Thoracic aorta (tissue), 2 donors: ENCODE measurements at regions not wholly inside any gene's neighbourhood (a gene's known extent, or its start where the extent isn't known, plus 50 kb on each side); places are given as distances from the start of the nearest gene placed in this dataset.

Experiments
- ATAC-seq: fragments of 150-250 bp; one replicate; pipeline ENCODE4 v1.8.0; 2017; ENCODE audit warnings: low read depth; ENCODE audit not compliant: insufficient number of reproducible peaks, low FRiP score
- DNase-seq: peaks from one replicate; pipeline ENCODE4 v3.0.0-alpha.2; 2020; ENCODE audit warnings: low spot score
- H3K27ac ChIP-seq, 2 donors: fragments of 200-600 bp; sonication (generic); 1 replicate in 1 of 2; 2 replicates in 1 of 2; pipeline ENCODE4 v1.5.1; 2016; ENCODE audit warnings: mild to moderate bottlenecking in 2 of 2, moderate library complexity in 2 of 2
- H3K27me3 ChIP-seq: fragments of 200-600 bp; sonication (generic); replicated peaks from 2 replicates; pipeline ENCODE4 v1.6.0; 2016; ENCODE audit warnings: mild to moderate bottlenecking; ENCODE audit not compliant: insufficient read depth
- H3K36me3 ChIP-seq: fragments of 200-600 bp; sonication (generic); one replicate; pipeline ENCODE4 v1.5.1; 2016
- H3K4me1 ChIP-seq, 2 donors: fragments of 200-600 bp; sonication (generic); 1 replicate in 1 of 2; 2 replicates in 1 of 2; pipeline versions ENCODE4 v1.5.1 to v1.6.0; 2016; ENCODE audit warnings: low read depth in 2 of 2, mild to moderate bottlenecking in 1 of 2; ENCODE audit not compliant: control insufficient read depth in 1 of 2
- H3K4me3 ChIP-seq: fragments of 200-600 bp; sonication (generic); 2 replicates; pipeline ENCODE4 v1.5.1; 2016; ENCODE audit warnings: mild to moderate bottlenecking
- H3K9me3 ChIP-seq: fragments of 200-600 bp; sonication (generic); 2 replicates; pipeline ENCODE4 v1.5.1; 2016
- CTCF ChIP-seq: fragments of 200-600 bp; sonication (generic); IDR thresholded peaks from one replicate; pipeline ENCODE4 v1.5.1; 2019; ENCODE audit warnings: antibody characterized with exemption

- ATAC-seq (no peak), DNase-seq (no peak)
- no peak overlapping the region for H3K27ac ChIP-seq
- H3K9me3 ChIP-seq: no peaks in the 10 kb centered on the region
- no peak for TF ChIP-seq CTCF
- H3K36me3 ChIP-seq: no peaks in the 10 kb centered on the region
- H3K27me3 ChIP-seq: no peaks in the 10 kb centered on the region
- no peak overlapping the region for H3K4me3 ChIP-seq
- no peaks in the 10 kb centered on the region for H3K4me1 ChIP-seq
These were observed 212.4 kb upstream of the NDST4 start for GRCh38 chr4:115325836-115326235.

- Histone ChIP-seq H3K9me3 (no peaks in the 10 kb centered on the region), H3K36me3 (no peaks in the 10 kb centered on the region), H3K27me3 (no peaks in the 10 kb centered on the region), H3K4me3 (no peak overlapping the region), H3K4me1 (no peaks in the 10 kb centered on the region), H3K27ac (no peak overlapping the region)
- no peak for TF ChIP-seq CTCF
- DNase-seq (no peak), ATAC-seq (no peak)
These were observed 209.8 kb upstream of the NDST4 start for GRCh38 chr4:115323106-115323707.

DNA sequence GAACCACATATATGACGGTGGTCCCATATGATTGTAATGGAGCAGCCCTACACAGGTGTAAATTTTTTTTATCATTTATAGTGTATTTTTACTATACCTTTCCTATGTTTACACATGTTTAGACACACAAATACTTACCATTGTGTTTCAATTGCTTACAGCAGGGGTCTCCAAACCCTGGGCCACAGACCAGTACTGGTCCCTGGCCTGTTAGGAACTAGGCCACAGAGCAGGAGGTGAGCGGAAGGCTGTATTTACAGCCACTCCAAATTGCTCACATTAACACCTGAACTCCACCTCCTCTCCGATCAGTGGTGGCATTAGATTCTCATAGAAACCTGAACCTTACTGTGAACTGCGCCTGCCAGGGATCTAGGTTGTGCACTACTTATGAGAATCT lies 201.8 kb upstream of the NDST4 start:
- Histone ChIP-seq H3K4me1 (no peaks in the 10 kb centered on the region), H3K36me3 (no peaks in the 10 kb centered on the region), H3K27ac (no peak overlapping the region), H3K27me3 (no peaks in the 10 kb centered on the region), H3K4me3 (no peak overlapping the region), H3K9me3 (no peaks in the 10 kb centered on the region)
- DNase-seq: no peak
- TF ChIP-seq CTCF: no peak
- no peak for ATAC-seq

- Histone ChIP-seq H3K27ac (no peak overlapping the region), H3K4me3 (no peak overlapping the region), H3K9me3 (no peaks in the 10 kb centered on the region), H3K4me1 (no peaks in the 10 kb centered on the region), H3K36me3 (no peaks in the 10 kb centered on the region), H3K27me3 (no peaks in the 10 kb centered on the region)
- ATAC-seq (no peak), DNase-seq (no peak)
- TF ChIP-seq CTCF: no peak
These were observed 197.2 kb upstream of the NDST4 start for GRCh38 chr4:115310641-115311040.

GRCh38 chr4:115294717-115295116 lies 181.3 kb upstream of the NDST4 start:
- no peaks in the 10 kb centered on the region for H3K27me3 ChIP-seq
- no peaks in the 10 kb centered on the region for H3K4me1 ChIP-seq
- DNase-seq (no peak), ATAC-seq (no peak)
- no peaks in the 10 kb centered on the region for H3K36me3 ChIP-seq
- no peaks in the 10 kb centered on the region for H3K9me3 ChIP-seq
- H3K27ac ChIP-seq: no peak overlapping the region
- no peak for TF ChIP-seq CTCF
- H3K4me3 ChIP-seq: no peak overlapping the region
